ENCODE measurements at regions not wholly inside any gene's neighbourhood (a gene's known extent, or its start where the extent isn't known, plus 50 kb on each side); places are given as distances from the start of the nearest gene placed in this dataset.

GRCh38 chr5:135254183-135254582 is 144.8 kb downstream of the MACROH2A1 start:
- Histone ChIP-seq H3K27ac (replicated peaks) (no peak overlapping the region), H3K4me3 (no peak overlapping the region), H3K9me3 (replicated peaks) (peaks cover 4% of the 10 kb centered on the region), H3K27me3 (ENCODE audit: low read depth) (no peaks in the 10 kb centered on the region), H3K36me3 (no peaks in the 10 kb centered on the region), H3K4me1 (no peaks in the 10 kb centered on the region)
- no peak for TF ChIP-seq CTCF (IDR thresholded peaks at IDR 0.05; ENCODE audit: borderline replicate concordance)
- no peak for DNase-seq
- intact Hi-C loops (cut with micrococcal nuclease), result no loop called here

GRCh38 chr5:135253601-135254178 is 145.3 kb downstream of the MACROH2A1 start:
- no peak overlapping the region for H3K27ac ChIP-seq (replicated peaks)
- DNase-seq, result no peak
- H3K4me1 ChIP-seq, result no peaks in the 10 kb centered on the region
- TF ChIP-seq CTCF (IDR thresholded peaks at IDR 0.05; ENCODE audit: borderline replicate concordance), result no peak
- no peaks in the 10 kb centered on the region for H3K36me3 ChIP-seq
- intact Hi-C loops (cut with micrococcal nuclease), result no loop called here
- no peaks in the 10 kb centered on the region for H3K9me3 ChIP-seq (replicated peaks)
- no peaks in the 10 kb centered on the region for H3K27me3 ChIP-seq (ENCODE audit: low read depth)
- H3K4me3 ChIP-seq, result no peak overlapping the region

- Histone ChIP-seq H3K36me3 (no peaks in the 10 kb centered on the region), H3K9me3 (replicated peaks) (no peaks in the 10 kb centered on the region), H3K27me3 (ENCODE audit: low read depth) (no peaks in the 10 kb centered on the region), H3K4me1 (no peaks in the 10 kb centered on the region), H3K27ac (replicated peaks) (no peak overlapping the region), H3K4me3 (no peak overlapping the region)
- TF ChIP-seq CTCF (IDR thresholded peaks at IDR 0.05; ENCODE audit: borderline replicate concordance), result no peak
- DNase-seq, result no peak
- intact Hi-C loops (cut with micrococcal nuclease), result no loop called here
These were observed 147.9 kb downstream of the MACROH2A1 start for GRCh38 chr5:135251093-135251492.

GRCh38 chr5:135250671-135251070 is 148.4 kb downstream of the MACROH2A1 start:
- H3K9me3 ChIP-seq (replicated peaks), result no peaks in the 10 kb centered on the region
- H3K4me1 ChIP-seq, result peaks cover 1% of the 10 kb centered on the region
- no peak overlapping the region for H3K27ac ChIP-seq (replicated peaks)
- no peaks in the 10 kb centered on the region for H3K36me3 ChIP-seq
- intact Hi-C loops (cut with micrococcal nuclease), result no loop called here
- H3K4me3 ChIP-seq, result no peak overlapping the region
- DNase-seq, result no peak
- TF ChIP-seq CTCF (IDR thresholded peaks at IDR 0.05; ENCODE audit: borderline replicate concordance), result no peak
- no peaks in the 10 kb centered on the region for H3K27me3 ChIP-seq (ENCODE audit: low read depth)

GRCh38 chr5:135249658-135250057 is 149.4 kb downstream of the MACROH2A1 start:
- H3K4me1 ChIP-seq, result peaks cover 7% of the 10 kb centered on the region
- H3K27ac ChIP-seq (replicated peaks), result no peak overlapping the region
- TF ChIP-seq CTCF (IDR thresholded peaks at IDR 0.05; ENCODE audit: borderline replicate concordance), result no peak
- no peak for DNase-seq
- no peaks in the 10 kb centered on the region for H3K27me3 ChIP-seq (ENCODE audit: low read depth)
- intact Hi-C loops (cut with micrococcal nuclease), result no loop called here
- no peaks in the 10 kb centered on the region for H3K36me3 ChIP-seq
- no peak overlapping the region for H3K4me3 ChIP-seq
- H3K9me3 ChIP-seq (replicated peaks), result no peaks in the 10 kb centered on the region

All from left ventricle myocardium inferior (tissue), 1 donor.